ENCODE measurements at regions not wholly inside any gene's neighbourhood (a gene's known extent, or its start where the extent isn't known, plus 50 kb on each side); places are given as distances from the start of the nearest gene placed in this dataset.

- TF ChIP-seq EZH2phosphoT487 (IDR thresholded peaks at IDR 0.05) (no peak), CTCF (IDR thresholded peaks at IDR 0.05) (no peak), EZH2 (IDR thresholded peaks at IDR 0.05) (no peak)
- Histone ChIP-seq H3F3A (ENCODE audit: low read depth) (no peaks in the 10 kb centered on the region), H2AFZ (replicated peaks) (no peak overlapping the region), H4K20me1 (ENCODE audit: low read depth) (no peaks in the 10 kb centered on the region), H3K36me3 (no peaks in the 10 kb centered on the region), H3K79me2 (ENCODE audit: low read depth) (no peaks in the 10 kb centered on the region), H3K4me2 (no peak overlapping the region), H3K9ac (no peak overlapping the region), H3K4me3 (no peak overlapping the region), H3K9me3 (ENCODE audit: low read depth) (no peaks in the 10 kb centered on the region), H3K4me1 (no peaks in the 10 kb centered on the region), H3K27me3 (no peaks in the 10 kb centered on the region), H3K27ac (no peak overlapping the region)
- no peak overlapping the region for H3K4me3 Mint-ChIP-seq
- no peaks in the 10 kb centered on the region for H3K4me1 Mint-ChIP-seq
- H3K27me3 Mint-ChIP-seq (ENCODE audit: insufficient read depth, low read depth): no peaks in the 10 kb centered on the region
- no peak for DNase-seq (ENCODE audit: low spot score)
- H3K27ac Mint-ChIP-seq: no peak overlapping the region
- H3K9me3 Mint-ChIP-seq: no peaks in the 10 kb centered on the region
- H3K36me3 Mint-ChIP-seq: no peaks in the 10 kb centered on the region
Observed at GRCh38 chr2:34115076-34115475, 516.0 kb upstream of the FAM98A start.

- Histone ChIP-seq H3K4me2 (no peak overlapping the region), H2AFZ (replicated peaks) (no peak overlapping the region), H4K20me1 (ENCODE audit: low read depth) (no peaks in the 10 kb centered on the region), H3K4me3 (no peak overlapping the region), H3K36me3 (no peaks in the 10 kb centered on the region), H3K79me2 (ENCODE audit: low read depth) (no peaks in the 10 kb centered on the region), H3K27me3 (no peaks in the 10 kb centered on the region), H3K9ac (no peak overlapping the region), H3K27ac (no peak overlapping the region), H3K9me3 (ENCODE audit: low read depth) (no peaks in the 10 kb centered on the region), H3F3A (ENCODE audit: low read depth) (no peaks in the 10 kb centered on the region), H3K4me1 (peaks cover 11% of the 10 kb centered on the region)
- no peak for DNase-seq (ENCODE audit: low spot score)
- Mint-ChIP-seq H3K4me1 (no peaks in the 10 kb centered on the region), H3K4me3 (no peak overlapping the region), H3K27ac (no peak overlapping the region), H3K27me3 (ENCODE audit: insufficient read depth, low read depth) (no peaks in the 10 kb centered on the region), H3K36me3 (no peaks in the 10 kb centered on the region), H3K9me3 (no peaks in the 10 kb centered on the region)
- no peak for TF ChIP-seq CTCF (IDR thresholded peaks at IDR 0.05)
- TF ChIP-seq EZH2phosphoT487 (IDR thresholded peaks at IDR 0.05): no peak
- TF ChIP-seq EZH2 (IDR thresholded peaks at IDR 0.05): no peak
Observed at GRCh38 chr2:34112161-34112560, 513.1 kb upstream of the FAM98A start.

GRCh38 chr2:34110392-34110791 is 511.3 kb upstream of the FAM98A start:
- Histone ChIP-seq H3K9me3 (ENCODE audit: low read depth) (no peaks in the 10 kb centered on the region), H3K4me3 (no peak overlapping the region), H3K4me2 (no peak overlapping the region), H3K79me2 (ENCODE audit: low read depth) (no peaks in the 10 kb centered on the region), H4K20me1 (ENCODE audit: low read depth) (no peaks in the 10 kb centered on the region), H3K36me3 (no peaks in the 10 kb centered on the region), H3K27me3 (no peaks in the 10 kb centered on the region), H3F3A (ENCODE audit: low read depth) (no peaks in the 10 kb centered on the region), H3K9ac (no peak overlapping the region), H2AFZ (replicated peaks) (no peak overlapping the region), H3K4me1 (peaks cover 13% of the 10 kb centered on the region), H3K27ac (no peak overlapping the region)
- no peaks in the 10 kb centered on the region for H3K4me1 Mint-ChIP-seq
- TF ChIP-seq EZH2 (IDR thresholded peaks at IDR 0.05) (no peak), CTCF (IDR thresholded peaks at IDR 0.05) (no peak), EZH2phosphoT487 (IDR thresholded peaks at IDR 0.05) (no peak)
- H3K4me3 Mint-ChIP-seq: no peak overlapping the region
- no peak overlapping the region for H3K27ac Mint-ChIP-seq
- no peaks in the 10 kb centered on the region for H3K27me3 Mint-ChIP-seq (ENCODE audit: insufficient read depth, low read depth)
- H3K36me3 Mint-ChIP-seq: no peaks in the 10 kb centered on the region
- no peak for DNase-seq (ENCODE audit: low spot score)
- no peaks in the 10 kb centered on the region for H3K9me3 Mint-ChIP-seq

GRCh38 chr2:34107811-34108210 is 508.7 kb upstream of the FAM98A start:
- no peaks in the 10 kb centered on the region for H3K79me2 ChIP-seq (ENCODE audit: low read depth)
- H3K9ac ChIP-seq: no peak overlapping the region
- H4K20me1 ChIP-seq (ENCODE audit: low read depth): no peaks in the 10 kb centered on the region
- Mint-ChIP-seq H3K36me3 (no peaks in the 10 kb centered on the region), H3K4me3 (no peak overlapping the region), H3K27ac (no peak overlapping the region), H3K9me3 (no peaks in the 10 kb centered on the region), H3K27me3 (ENCODE audit: insufficient read depth, low read depth) (no peaks in the 10 kb centered on the region), H3K4me1 (no peaks in the 10 kb centered on the region)
- no peak overlapping the region for H3K4me2 ChIP-seq
- no peak overlapping the region for H2AFZ ChIP-seq (replicated peaks)
- H3K9me3 ChIP-seq (ENCODE audit: low read depth): no peaks in the 10 kb centered on the region
- no peaks in the 10 kb centered on the region for H3K27me3 ChIP-seq
- H3K27ac ChIP-seq: no peak overlapping the region
- TF ChIP-seq CTCF (IDR thresholded peaks at IDR 0.05) (no peak), EZH2 (IDR thresholded peaks at IDR 0.05) (no peak), EZH2phosphoT487 (IDR thresholded peaks at IDR 0.05) (no peak)
- H3K4me1 ChIP-seq: peaks cover 13% of the 10 kb centered on the region
- H3K4me3 ChIP-seq: no peak overlapping the region
- no peak for DNase-seq (ENCODE audit: low spot score)
- H3K36me3 ChIP-seq: no peaks in the 10 kb centered on the region
- H3F3A ChIP-seq (ENCODE audit: low read depth): no peaks in the 10 kb centered on the region

All from neural progenitor cell (in vitro differentiated cells).